ENCODE measurements at regions not wholly inside any gene's neighbourhood (a gene's known extent, or its start where the extent isn't known, plus 50 kb on each side); places are given as distances from the start of the nearest gene placed in this dataset.

DNA sequence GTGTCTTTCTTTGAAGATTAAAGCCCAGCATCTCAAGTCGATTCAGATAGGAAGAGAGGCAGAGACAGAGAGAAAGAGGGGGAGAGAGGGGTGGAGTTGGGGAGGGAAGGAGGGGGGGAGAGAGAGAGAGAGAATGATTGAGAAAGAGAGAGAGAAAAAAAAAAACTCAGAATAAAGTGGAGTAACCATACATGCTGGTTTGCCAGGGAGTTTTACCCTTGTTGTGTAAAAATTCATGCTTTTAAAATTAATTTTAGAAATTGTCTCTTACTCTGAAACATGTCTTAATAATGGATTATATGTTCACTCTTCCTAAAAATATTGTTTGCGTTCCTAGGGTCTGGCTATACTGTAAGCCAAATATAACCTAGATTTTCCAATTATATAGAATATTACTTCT, 908.5 kb downstream of the DSC3 start:
- H3K36me3 ChIP-seq (replicated peaks; ENCODE audit: insufficient read depth, low read depth), result no peaks in the 10 kb centered on the region
- H2AFZ ChIP-seq, result no peak overlapping the region
- no peak for TF ChIP-seq EZH2phosphoT487 (IDR thresholded peaks at IDR 0.05; ENCODE audit: low read depth, severe bottlenecking, unreplicated experiment)
- TF ChIP-seq, protein P1, sequence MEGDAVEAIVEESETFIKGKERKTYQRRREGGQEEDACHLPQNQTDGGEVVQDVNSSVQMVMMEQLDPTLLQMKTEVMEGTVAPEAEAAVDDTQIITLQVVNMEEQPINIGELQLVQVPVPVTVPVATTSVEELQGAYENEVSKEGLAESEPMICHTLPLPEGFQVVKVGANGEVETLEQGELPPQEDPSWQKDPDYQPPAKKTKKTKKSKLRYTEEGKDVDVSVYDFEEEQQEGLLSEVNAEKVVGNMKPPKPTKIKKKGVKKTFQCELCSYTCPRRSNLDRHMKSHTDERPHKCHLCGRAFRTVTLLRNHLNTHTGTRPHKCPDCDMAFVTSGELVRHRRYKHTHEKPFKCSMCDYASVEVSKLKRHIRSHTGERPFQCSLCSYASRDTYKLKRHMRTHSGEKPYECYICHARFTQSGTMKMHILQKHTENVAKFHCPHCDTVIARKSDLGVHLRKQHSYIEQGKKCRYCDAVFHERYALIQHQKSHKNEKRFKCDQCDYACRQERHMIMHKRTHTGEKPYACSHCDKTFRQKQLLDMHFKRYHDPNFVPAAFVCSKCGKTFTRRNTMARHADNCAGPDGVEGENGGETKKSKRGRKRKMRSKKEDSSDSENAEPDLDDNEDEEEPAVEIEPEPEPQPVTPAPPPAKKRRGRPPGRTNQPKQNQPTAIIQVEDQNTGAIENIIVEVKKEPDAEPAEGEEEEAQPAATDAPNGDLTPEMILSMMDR (IDR thresholded peaks at IDR 0.05; ENCODE audit: poor library complexity), result no peak
- TF ChIP-seq EZH2 (IDR thresholded peaks at IDR 0.05; ENCODE audit: borderline replicate concordance), result no peak
- H3K9me3 ChIP-seq (ENCODE audit: low read depth), result no peaks in the 10 kb centered on the region
- no peaks in the 10 kb centered on the region for H4K20me1 ChIP-seq (ENCODE audit: insufficient read depth, poor library complexity, severe bottlenecking)
- no peak for DNase-seq (ENCODE audit: low spot score)
- H3K79me2 ChIP-seq, result no peaks in the 10 kb centered on the region
- peaks cover 6% of the 10 kb centered on the region for H3K4me1 ChIP-seq (ENCODE audit: insufficient read depth)
- no peak overlapping the region for H3K27ac ChIP-seq
- H3K4me3 ChIP-seq, result no peak overlapping the region
- 93% methylated on average over 2 of the region's 2 CpGs for WGBS (ENCODE audit: low lambda C conversion rate, missing lambda C conversion rate)
- no peaks in the 10 kb centered on the region for H3K27me3 ChIP-seq
- H3K4me2 ChIP-seq, result no peak overlapping the region
- H3K9me2 ChIP-seq (replicated peaks; ENCODE audit: insufficient read depth), result no peaks in the 10 kb centered on the region

GRCh38 chr18:30132959-30133358, 909.6 kb downstream of the DSC3 start:
- Histone ChIP-seq H2AFZ (no peak overlapping the region), H3K36me3 (replicated peaks; ENCODE audit: insufficient read depth, low read depth) (no peaks in the 10 kb centered on the region), H3K9me3 (ENCODE audit: low read depth) (no peaks in the 10 kb centered on the region), H3K4me2 (no peak overlapping the region), H3K4me3 (no peak overlapping the region), H3K79me2 (no peaks in the 10 kb centered on the region), H3K4me1 (ENCODE audit: insufficient read depth) (peaks cover 1% of the 10 kb centered on the region), H3K27me3 (no peaks in the 10 kb centered on the region), H4K20me1 (ENCODE audit: insufficient read depth, poor library complexity, severe bottlenecking) (no peaks in the 10 kb centered on the region), H3K27ac (no peak overlapping the region), H3K9me2 (replicated peaks; ENCODE audit: insufficient read depth) (no peaks in the 10 kb centered on the region)
- WGBS (ENCODE audit: low lambda C conversion rate, missing lambda C conversion rate), result 93% methylated on average over 1 of the region's 1 CpG
- TF ChIP-seq, protein P1 (IDR thresholded peaks at IDR 0.05; ENCODE audit: poor library complexity), result no peak
- TF ChIP-seq EZH2 (IDR thresholded peaks at IDR 0.05; ENCODE audit: borderline replicate concordance), result no peak
- no peak for TF ChIP-seq EZH2phosphoT487 (IDR thresholded peaks at IDR 0.05; ENCODE audit: low read depth, severe bottlenecking, unreplicated experiment)
- no peak for DNase-seq (ENCODE audit: low spot score)

DNA sequence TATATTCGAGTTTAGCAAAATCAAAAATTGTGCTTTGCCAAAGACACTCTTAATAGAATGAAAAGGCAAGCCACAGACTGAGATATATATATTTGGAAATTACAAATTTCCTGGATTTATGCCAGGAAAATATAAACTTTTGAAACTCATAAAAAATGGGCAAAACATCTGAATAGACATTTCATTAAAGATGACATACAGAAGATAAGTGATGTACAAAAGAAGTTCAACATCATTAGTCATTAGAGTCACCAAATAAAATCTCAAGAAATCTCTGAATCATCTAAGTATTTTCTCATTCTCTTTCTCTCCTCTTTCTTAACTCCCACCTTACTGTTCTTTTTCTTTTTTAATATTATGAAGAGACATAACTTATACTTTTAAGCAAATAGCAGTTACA, 921.1 kb downstream of the DSC3 start:
- WGBS (ENCODE audit: low lambda C conversion rate, missing lambda C conversion rate), result 70% methylated on average over 1 of the region's 1 CpG
- H3K79me2 ChIP-seq, result no peaks in the 10 kb centered on the region
- no peaks in the 10 kb centered on the region for H3K9me2 ChIP-seq (replicated peaks; ENCODE audit: insufficient read depth)
- no peak overlapping the region for H2AFZ ChIP-seq
- H3K4me1 ChIP-seq (ENCODE audit: insufficient read depth), result no peaks in the 10 kb centered on the region
- H3K4me3 ChIP-seq, result no peak overlapping the region
- H3K4me2 ChIP-seq, result no peak overlapping the region
- H3K27me3 ChIP-seq, result no peaks in the 10 kb centered on the region
- H3K27ac ChIP-seq, result no peak overlapping the region
- DNase-seq (ENCODE audit: low spot score), result no peak
- H4K20me1 ChIP-seq (ENCODE audit: insufficient read depth, poor library complexity, severe bottlenecking), result no peaks in the 10 kb centered on the region
- no peak for TF ChIP-seq EZH2phosphoT487 (IDR thresholded peaks at IDR 0.05; ENCODE audit: low read depth, severe bottlenecking, unreplicated experiment)
- no peak for TF ChIP-seq EZH2 (IDR thresholded peaks at IDR 0.05; ENCODE audit: borderline replicate concordance)
- TF ChIP-seq, protein P1 (IDR thresholded peaks at IDR 0.05; ENCODE audit: poor library complexity), result no peak
- H3K9me3 ChIP-seq (ENCODE audit: low read depth), result no peaks in the 10 kb centered on the region
- H3K36me3 ChIP-seq (replicated peaks; ENCODE audit: insufficient read depth, low read depth), result no peaks in the 10 kb centered on the region

DNA sequence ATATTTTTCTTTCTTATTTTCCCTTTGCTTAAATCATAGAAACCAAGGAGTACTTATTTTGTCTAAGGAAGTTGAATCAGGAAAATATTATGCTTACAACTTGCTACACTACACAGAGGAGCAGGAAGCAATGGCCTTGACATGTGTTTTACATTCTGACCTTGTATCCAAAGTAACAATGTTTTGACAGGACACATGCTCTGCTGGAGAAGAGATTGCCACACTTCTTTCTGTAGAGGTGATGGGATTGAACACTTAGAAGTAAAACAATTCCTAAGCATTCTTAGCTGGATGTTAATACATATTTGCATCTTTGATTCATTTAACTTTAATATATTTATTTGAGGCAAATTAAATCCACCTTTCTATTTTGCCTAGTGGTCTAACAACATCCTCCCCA, 929.1 kb downstream of the DSC3 start:
- Histone ChIP-seq H3K4me1 (ENCODE audit: insufficient read depth) (no peaks in the 10 kb centered on the region), H3K36me3 (replicated peaks; ENCODE audit: insufficient read depth, low read depth) (no peaks in the 10 kb centered on the region), H3K4me3 (no peak overlapping the region), H3K27me3 (no peaks in the 10 kb centered on the region), H3K9me2 (replicated peaks; ENCODE audit: insufficient read depth) (no peaks in the 10 kb centered on the region), H2AFZ (no peak overlapping the region), H3K79me2 (no peaks in the 10 kb centered on the region), H4K20me1 (ENCODE audit: insufficient read depth, poor library complexity, severe bottlenecking) (no peaks in the 10 kb centered on the region), H3K27ac (no peak overlapping the region), H3K9me3 (ENCODE audit: low read depth) (no peaks in the 10 kb centered on the region), H3K4me2 (no peak overlapping the region)
- TF ChIP-seq, protein P1 (IDR thresholded peaks at IDR 0.05; ENCODE audit: poor library complexity), result no peak
- TF ChIP-seq EZH2 (IDR thresholded peaks at IDR 0.05; ENCODE audit: borderline replicate concordance) (no peak), EZH2phosphoT487 (IDR thresholded peaks at IDR 0.05; ENCODE audit: low read depth, severe bottlenecking, unreplicated experiment) (no peak)
- no peak for DNase-seq (ENCODE audit: low spot score)

Data from hepatocyte (in vitro differentiated cells).